VCaP (cell line): ENCODE measurements at regions not wholly inside any gene's neighbourhood (a gene's known extent, or its start where the extent isn't known, plus 50 kb on each side); places are given as distances from the start of the nearest gene placed in this dataset.
"Not testable (repeated sequence)": the region's sequence is repeated elsewhere in the genome, so short reads cannot be mapped to it uniquely, and the experiment has no call there.

Experiments used
- H3K27ac ChIP-seq: fragments of 450-650 bp; 2 replicates; pipeline ENCODE4 v1.5.1; 2017
- TF ChIP-seq, protein P1 (sequence below): fragments of 450-650 bp; conservative IDR thresholded peaks from 2 replicates; pipeline ENCODE4 v1.5.1; 2017; ENCODE audit warnings: mild to moderate bottlenecking, moderate library complexity

DNA sequence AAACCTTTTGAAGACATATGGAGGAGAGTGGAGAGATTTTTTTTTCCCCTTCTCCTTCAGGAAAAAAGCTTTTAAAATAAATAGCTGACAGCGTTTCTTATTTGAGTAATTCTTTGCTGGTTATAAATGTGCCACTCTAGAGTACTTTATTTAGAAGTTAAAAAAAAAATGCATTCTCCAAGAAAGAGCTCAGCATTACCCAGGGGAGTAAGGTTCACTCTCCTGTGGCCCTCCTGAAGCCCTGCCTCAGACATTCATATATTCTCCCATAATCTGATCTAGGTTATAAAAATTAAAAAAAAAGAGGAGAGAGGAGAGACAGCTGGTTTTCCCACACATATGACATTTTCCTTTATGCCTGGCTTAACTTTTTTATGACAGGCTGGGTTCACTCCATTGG is 545.2 kb upstream of the CADM1 start:
- no peak overlapping the region for H3K27ac ChIP-seq
- TF ChIP-seq, protein P1, sequence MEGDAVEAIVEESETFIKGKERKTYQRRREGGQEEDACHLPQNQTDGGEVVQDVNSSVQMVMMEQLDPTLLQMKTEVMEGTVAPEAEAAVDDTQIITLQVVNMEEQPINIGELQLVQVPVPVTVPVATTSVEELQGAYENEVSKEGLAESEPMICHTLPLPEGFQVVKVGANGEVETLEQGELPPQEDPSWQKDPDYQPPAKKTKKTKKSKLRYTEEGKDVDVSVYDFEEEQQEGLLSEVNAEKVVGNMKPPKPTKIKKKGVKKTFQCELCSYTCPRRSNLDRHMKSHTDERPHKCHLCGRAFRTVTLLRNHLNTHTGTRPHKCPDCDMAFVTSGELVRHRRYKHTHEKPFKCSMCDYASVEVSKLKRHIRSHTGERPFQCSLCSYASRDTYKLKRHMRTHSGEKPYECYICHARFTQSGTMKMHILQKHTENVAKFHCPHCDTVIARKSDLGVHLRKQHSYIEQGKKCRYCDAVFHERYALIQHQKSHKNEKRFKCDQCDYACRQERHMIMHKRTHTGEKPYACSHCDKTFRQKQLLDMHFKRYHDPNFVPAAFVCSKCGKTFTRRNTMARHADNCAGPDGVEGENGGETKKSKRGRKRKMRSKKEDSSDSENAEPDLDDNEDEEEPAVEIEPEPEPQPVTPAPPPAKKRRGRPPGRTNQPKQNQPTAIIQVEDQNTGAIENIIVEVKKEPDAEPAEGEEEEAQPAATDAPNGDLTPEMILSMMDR: no peak

DNA sequence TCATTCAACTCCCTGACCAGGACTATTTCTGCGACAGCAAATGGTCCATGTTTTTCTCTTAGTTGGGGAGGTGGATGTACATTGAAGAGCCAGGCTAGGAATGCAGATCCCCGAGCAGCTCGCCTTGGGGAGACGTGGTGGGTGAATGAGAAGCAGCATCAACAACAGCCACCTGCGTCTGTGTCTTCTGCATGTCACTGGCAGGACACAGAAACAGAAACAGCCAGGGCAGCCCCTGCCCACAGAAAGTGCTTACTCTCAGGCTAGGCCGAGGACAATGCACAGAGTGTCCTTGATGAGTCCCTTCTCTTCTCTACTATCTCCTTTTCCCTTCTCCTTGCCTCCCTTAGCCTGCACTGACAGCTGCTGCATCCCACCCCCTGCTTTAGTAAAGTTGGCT is 541.9 kb upstream of the CADM1 start:
- no peak overlapping the region for H3K27ac ChIP-seq
- TF ChIP-seq, protein P1: no peak

DNA sequence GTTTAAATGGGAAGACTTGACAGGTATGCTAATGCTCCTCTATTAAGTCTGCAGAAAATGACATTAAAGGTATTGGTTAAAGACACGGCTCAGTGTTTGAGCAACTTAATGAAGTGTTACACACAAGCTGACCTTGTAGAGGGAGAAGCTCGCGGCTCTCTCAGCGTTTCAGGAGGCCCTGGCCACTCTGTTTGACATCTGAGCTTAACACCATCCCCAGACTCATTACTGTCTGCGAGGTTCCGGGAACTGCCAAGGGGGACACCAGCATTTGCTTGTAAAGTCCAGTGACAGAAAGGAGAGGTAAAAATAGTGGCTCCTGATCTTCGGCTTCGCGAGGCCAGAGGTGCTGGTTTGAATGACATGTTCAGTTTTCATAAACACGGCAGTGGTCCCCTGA is 540.7 kb upstream of the CADM1 start:
- TF ChIP-seq, protein P1: no peak
- H3K27ac ChIP-seq: no peak overlapping the region

DNA sequence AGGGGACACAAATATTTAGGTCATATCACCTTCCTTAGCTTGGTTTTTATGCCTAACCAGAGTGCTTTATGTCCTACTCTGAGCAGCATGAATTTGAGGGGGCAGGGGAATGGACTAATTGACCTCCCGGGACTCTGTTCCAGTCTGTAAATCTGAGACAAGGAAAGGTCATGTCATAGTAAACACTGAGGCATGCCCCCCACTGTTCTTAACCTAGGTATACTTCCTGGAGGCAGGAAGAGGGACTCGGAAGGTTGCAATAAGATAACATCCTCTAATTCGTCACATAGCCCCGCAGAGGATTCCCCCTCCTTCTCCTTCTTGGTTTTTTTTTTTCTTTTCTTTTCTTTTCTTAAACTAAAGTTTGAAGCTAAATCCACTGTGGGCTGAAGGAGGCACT is 540.3 kb upstream of the CADM1 start:
- TF ChIP-seq, protein P1: no peak
- H3K27ac ChIP-seq: no peak overlapping the region

DNA sequence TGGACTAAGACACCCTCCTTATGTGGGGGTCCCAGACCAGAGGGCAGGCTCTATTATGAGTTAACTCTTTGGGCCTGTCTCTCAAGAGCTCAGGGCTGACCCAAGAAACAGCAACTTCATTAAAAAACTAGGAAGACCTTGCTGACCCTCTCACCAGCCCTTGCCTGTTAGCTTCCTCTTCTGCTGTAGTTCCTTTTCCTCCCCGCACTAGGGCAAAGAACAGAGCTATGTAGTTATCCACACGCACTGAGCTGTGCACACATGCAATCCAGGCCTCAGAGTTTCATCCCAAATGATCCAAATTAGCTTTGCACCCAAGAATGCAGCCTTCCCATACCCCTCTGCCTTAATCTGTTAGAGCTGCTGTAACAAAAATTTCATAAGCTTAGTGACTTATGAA is 539.6 kb upstream of the CADM1 start:
- TF ChIP-seq, protein P1: no peak
- H3K27ac ChIP-seq: no peak overlapping the region

DNA sequence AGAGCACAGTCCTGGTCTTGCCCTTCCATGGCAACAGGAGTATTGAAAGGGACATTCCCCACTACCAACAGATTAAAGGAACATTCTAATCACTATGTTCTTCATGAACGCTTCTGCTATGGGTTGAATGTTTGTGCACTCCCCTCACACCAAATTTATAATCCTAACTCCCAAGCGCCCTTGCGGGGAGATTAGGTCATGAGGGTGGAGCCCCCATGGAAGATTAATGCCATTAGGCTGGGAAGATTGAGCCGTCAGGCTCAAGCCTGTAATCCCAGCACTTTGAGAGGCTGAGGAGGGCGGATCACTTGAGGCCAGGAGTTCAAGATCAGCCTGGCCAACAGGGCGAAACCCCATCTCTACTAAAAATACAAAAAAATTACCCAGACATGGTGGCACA is 538.8 kb upstream of the CADM1 start:
- not testable (repeated sequence) for H3K27ac ChIP-seq

DNA sequence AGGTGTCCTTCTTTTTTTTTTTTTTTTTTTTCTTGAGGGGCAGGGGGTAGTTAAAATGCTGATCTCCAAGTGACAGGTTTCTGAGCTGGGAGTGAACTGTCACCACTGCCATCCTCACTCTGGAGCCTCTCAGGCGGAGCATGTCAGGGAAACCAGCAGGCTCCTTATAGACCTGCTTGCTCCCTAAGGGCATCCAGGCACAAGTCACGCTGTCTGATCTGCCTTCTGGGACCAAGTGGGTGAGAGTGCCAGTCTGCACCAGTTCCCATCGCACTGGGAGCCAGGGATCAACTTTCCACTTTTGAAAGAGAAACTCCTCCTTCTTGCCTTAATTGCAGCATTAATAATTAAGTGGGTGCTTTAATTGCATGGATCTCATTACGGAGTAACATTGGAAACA is 537.9 kb upstream of the CADM1 start:
- H3K27ac ChIP-seq: no peak overlapping the region
- TF ChIP-seq, protein P1: no peak

DNA sequence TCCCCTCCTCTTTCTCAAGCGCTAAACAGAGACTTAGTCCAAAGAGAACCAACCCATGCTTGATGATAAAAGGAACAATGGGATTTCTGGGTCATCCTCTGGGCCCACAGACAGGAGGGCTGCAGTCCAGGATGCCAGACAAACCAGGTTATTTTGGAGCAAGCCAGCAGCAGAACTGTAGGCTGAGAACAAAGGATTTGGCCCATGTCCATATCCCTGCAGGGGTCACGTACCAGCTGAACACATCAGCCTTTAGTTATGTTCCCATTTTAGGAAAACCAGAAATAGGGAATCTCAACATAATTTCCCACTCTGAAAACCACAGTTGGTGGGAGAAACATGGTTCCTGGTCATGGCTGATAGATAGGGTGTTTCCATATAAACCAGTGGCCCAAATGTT is 533.6 kb upstream of the CADM1 start:
- no peak overlapping the region for H3K27ac ChIP-seq
- TF ChIP-seq, protein P1: no peak
